GM12865 (cell line): ENCODE measurements at regions not wholly inside any gene's neighbourhood (a gene's known extent, or its start where the extent isn't known, plus 50 kb on each side); places are given as distances from the start of the nearest gene placed in this dataset.

Source experiments
- DNase-seq: peaks from one replicate; pipeline ENCODE4 v3.0.0; 2010; ENCODE audit warnings: low read depth
- H3K4me3 ChIP-seq: 2 replicates; pipeline ENCODE4 v1.5.1; 2011; ENCODE audit warnings: mild to moderate bottlenecking, low read depth, low read length, control low read depth
- CTCF ChIP-seq: IDR thresholded peaks from 2 replicates; pipeline ENCODE4 v1.5.1; 2011; ENCODE audit warnings: low read length, control low read depth, low read depth, inconsistent platforms; ENCODE audit not compliant: insufficient read depth; ENCODE audit errors: missing control alignments

GRCh38 chr3:193941486-193941885 is 194.5 kb upstream of the HES1 start:
- no peak for DNase-seq
- H3K4me3 ChIP-seq: no peak overlapping the region
- no peak for TF ChIP-seq CTCF

- no peak for TF ChIP-seq CTCF
- no peak overlapping the region for H3K4me3 ChIP-seq
- no peak for DNase-seq
These were observed 193.4 kb upstream of the HES1 start for GRCh38 chr3:193942516-193943055.

- no peak for DNase-seq
- no peak overlapping the region for H3K4me3 ChIP-seq
- TF ChIP-seq CTCF: no peak
These were observed 192.7 kb upstream of the HES1 start for GRCh38 chr3:193943200-193943599.

GRCh38 chr3:193943851-193944517 is 192.0 kb upstream of the HES1 start:
- no peak for TF ChIP-seq CTCF
- H3K4me3 ChIP-seq: no peak overlapping the region

GRCh38 chr3:193944518-193944884 is 191.4 kb upstream of the HES1 start:
- no peak for DNase-seq
- H3K4me3 ChIP-seq: no peak overlapping the region
- TF ChIP-seq CTCF: no peak

More at GRCh38 chr3:193943851-193944517, 192.0 kb upstream of the HES1 start:
- no peak for DNase-seq

- H3K4me3 ChIP-seq: no peak overlapping the region
- no peak for TF ChIP-seq CTCF
- no peak for DNase-seq
These were observed 190.8 kb upstream of the HES1 start for GRCh38 chr3:193945143-193945542.

GRCh38 chr3:193946945-193947344 is 189.0 kb upstream of the HES1 start:
- no peak overlapping the region for H3K4me3 ChIP-seq

More at GRCh38 chr3:193946945-193947344, 189.0 kb upstream of the HES1 start:
- no peak for DNase-seq
- TF ChIP-seq CTCF: no peak
